ENCODE measurements at regions not wholly inside any gene's neighbourhood (a gene's known extent, or its start where the extent isn't known, plus 50 kb on each side); places are given as distances from the start of the nearest gene placed in this dataset.
A peak's percentile ranks its signal among the peaks of the same experiment; 100 is the strongest.

- Histone ChIP-seq H3K4me1 (peaks cover 0 to 4% of the 10 kb centered on the region in 2 donors), H3K36me3 (no peaks in the 10 kb centered on the region), H3K4me3 (no peak overlapping the region), H3K27me3 (no peaks in the 10 kb centered on the region), H3K9me3 (no peaks in the 10 kb centered on the region), H3K27ac (peak overlapping the region; percentile 74 to 80)
- TF ChIP-seq CTCF (IDR thresholded peaks at IDR 0.05) (no peak), POLR2A (IDR thresholded peaks at IDR 0.05) (no peak)
- intact Hi-C loops (cut with DNase I; ENCODE audit: low total_unique reads): loop anchor here (10.0 kb wide), 1 partner anchor 83 kb away; no protein-coding TSS in a partner anchor
- DNase-seq: no peak
Observed at GRCh38 chr14:49971156-49972130, 78.6 kb downstream of the ARF6 start.

- Histone ChIP-seq H3K9me3 (no peaks in the 10 kb centered on the region), H3K36me3 (no peaks in the 10 kb centered on the region), H3K4me3 (no peak overlapping the region), H3K27ac (peak overlapping the region; percentile 74 to 80), H3K4me1 (peaks cover 0 to 4% of the 10 kb centered on the region in 2 donors), H3K27me3 (no peaks in the 10 kb centered on the region)
- TF ChIP-seq CTCF (IDR thresholded peaks at IDR 0.05) (no peak), POLR2A (IDR thresholded peaks at IDR 0.05) (no peak)
- DNase-seq: peak in 1 of 2 donors; percentile 52
- intact Hi-C loops (cut with DNase I; ENCODE audit: low total_unique reads): loop anchor here (10.0 kb wide), 1 partner anchor 83 kb away; no protein-coding TSS in a partner anchor
Observed at GRCh38 chr14:49972131-49972671, 79.3 kb downstream of the ARF6 start.

GRCh38 chr14:49972823-49973222 is 79.9 kb downstream of the ARF6 start:
- DNase-seq: peak; percentile 38 to 54
- H3K9me3 ChIP-seq: no peaks in the 10 kb centered on the region
- intact Hi-C loops (cut with DNase I; ENCODE audit: low total_unique reads): loop anchor here (10.0 kb wide), 1 partner anchor 82 kb away; no protein-coding TSS in a partner anchor
- no peaks in the 10 kb centered on the region for H3K36me3 ChIP-seq
- H3K4me1 ChIP-seq: peaks cover 0 to 4% of the 10 kb centered on the region in 2 donors
- H3K27me3 ChIP-seq: no peaks in the 10 kb centered on the region
- H3K4me3 ChIP-seq: no peak overlapping the region
- TF ChIP-seq CTCF (IDR thresholded peaks at IDR 0.05) (no peak), POLR2A (IDR thresholded peaks at IDR 0.05) (no peak)
- H3K27ac ChIP-seq: peak overlapping the region; percentile 74 to 80

GRCh38 chr14:49975276-49975675 is 82.4 kb downstream of the ARF6 start:
- Histone ChIP-seq H3K27me3 (no peaks in the 10 kb centered on the region), H3K27ac (peak overlapping the region; percentile 8 to 25), H3K4me3 (no peak overlapping the region), H3K9me3 (no peaks in the 10 kb centered on the region), H3K36me3 (no peaks in the 10 kb centered on the region), H3K4me1 (peaks cover 0 to 4% of the 10 kb centered on the region in 2 donors)
- intact Hi-C loops (cut with DNase I; ENCODE audit: low total_unique reads): loop anchor here (10.0 kb wide), 1 partner anchor 80 kb away; no protein-coding TSS in a partner anchor
- TF ChIP-seq POLR2A (IDR thresholded peaks at IDR 0.05) (no peak), CTCF (IDR thresholded peaks at IDR 0.05) (no peak)
- DNase-seq: no peak

GRCh38 chr14:49975799-49976198 is 82.9 kb downstream of the ARF6 start:
- no peaks in the 10 kb centered on the region for H3K36me3 ChIP-seq
- peak overlapping the region; percentile 8 to 25 for H3K27ac ChIP-seq
- no peaks in the 10 kb centered on the region for H3K9me3 ChIP-seq
- no peak overlapping the region for H3K4me3 ChIP-seq
- peaks cover 0 to 4% of the 10 kb centered on the region in 2 donors for H3K4me1 ChIP-seq
- TF ChIP-seq POLR2A (IDR thresholded peaks at IDR 0.05): no peak
- no peak for TF ChIP-seq CTCF (IDR thresholded peaks at IDR 0.05)
- DNase-seq: no peak
- intact Hi-C loops (cut with DNase I; ENCODE audit: low total_unique reads): loop anchor here (10.0 kb wide), 1 partner anchor 79 kb away; no protein-coding TSS in a partner anchor
- H3K27me3 ChIP-seq: no peaks in the 10 kb centered on the region
